Stimulated activated memory B cell treated with anti-CD40 and anti-IgM and Interleukin-4, amounts not matched to agents 10 μg/mL and 1 μg/mL and 100 μg/mL, for 72 hours (primary cell): ENCODE measurements at regions not wholly inside any gene's neighbourhood (a gene's known extent, or its start where the extent isn't known, plus 50 kb on each side); places are given as distances from the start of the nearest gene placed in this dataset.

Experiments
- ATAC-seq: fragments of 150-1000 bp; cut with Tn5 transposase; 2 replicates; pipeline ENCODE4 v1.10.0; 2021
- H3K27ac Mint-ChIP-seq: one replicate; pipeline ENCODE4 v1.8.0; 2022; ENCODE audit warnings: mild to moderate bottlenecking, mixed read lengths
- H3K27me3 Mint-ChIP-seq: one replicate; pipeline ENCODE4 v1.8.0; 2022; ENCODE audit warnings: mixed read lengths
- H3K36me3 Mint-ChIP-seq: one replicate; pipeline ENCODE4 v1.8.0; 2022; ENCODE audit warnings: mixed read lengths
- H3K4me1 Mint-ChIP-seq: one replicate; pipeline ENCODE4 v1.8.0; 2022; ENCODE audit warnings: mixed read lengths
- H3K4me3 Mint-ChIP-seq: one replicate; pipeline ENCODE4 v1.8.0; 2022; ENCODE audit warnings: mild to moderate bottlenecking, moderate library complexity, mixed read lengths
- H3K9me3 Mint-ChIP-seq: one replicate; pipeline ENCODE4 v1.8.0; 2022; ENCODE audit warnings: mixed read lengths

DNA sequence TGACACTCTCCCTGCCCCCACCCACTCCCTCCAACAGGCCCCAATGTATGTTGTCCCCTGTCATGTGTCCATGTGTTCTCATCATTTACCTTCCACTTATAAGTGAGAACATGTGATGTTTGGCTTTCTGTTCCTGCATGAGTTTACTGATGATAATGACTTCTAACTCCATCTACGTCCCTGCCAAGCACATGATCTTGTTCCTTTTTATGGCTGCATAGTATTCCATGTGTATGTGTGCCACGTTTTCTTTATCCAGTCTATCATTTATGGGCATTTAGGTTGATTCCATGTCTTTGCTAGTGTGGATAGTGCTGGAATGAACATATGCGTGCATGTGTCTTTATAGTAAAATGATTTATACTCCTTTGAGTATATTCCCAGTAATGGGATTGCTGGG is 100.0 kb upstream of the LHX5 start:
- Mint-ChIP-seq H3K4me1 (no peaks in the 10 kb centered on the region), H3K27me3 (peaks cover 30% of the 10 kb centered on the region), H3K4me3 (no peak overlapping the region), H3K9me3 (peaks cover 8% of the 10 kb centered on the region), H3K36me3 (no peaks in the 10 kb centered on the region), H3K27ac (no peak overlapping the region)
- no peak for ATAC-seq

- H3K27ac Mint-ChIP-seq = no peak overlapping the region
- H3K36me3 Mint-ChIP-seq = no peaks in the 10 kb centered on the region
- H3K4me1 Mint-ChIP-seq = no peaks in the 10 kb centered on the region
- H3K4me3 Mint-ChIP-seq = no peak overlapping the region
- H3K9me3 Mint-ChIP-seq = peaks cover 8% of the 10 kb centered on the region
- ATAC-seq = no peak
- H3K27me3 Mint-ChIP-seq = peaks cover 30% of the 10 kb centered on the region
These were observed 98.1 kb upstream of the LHX5 start for GRCh38 chr12:113569806-113570205.

DNA sequence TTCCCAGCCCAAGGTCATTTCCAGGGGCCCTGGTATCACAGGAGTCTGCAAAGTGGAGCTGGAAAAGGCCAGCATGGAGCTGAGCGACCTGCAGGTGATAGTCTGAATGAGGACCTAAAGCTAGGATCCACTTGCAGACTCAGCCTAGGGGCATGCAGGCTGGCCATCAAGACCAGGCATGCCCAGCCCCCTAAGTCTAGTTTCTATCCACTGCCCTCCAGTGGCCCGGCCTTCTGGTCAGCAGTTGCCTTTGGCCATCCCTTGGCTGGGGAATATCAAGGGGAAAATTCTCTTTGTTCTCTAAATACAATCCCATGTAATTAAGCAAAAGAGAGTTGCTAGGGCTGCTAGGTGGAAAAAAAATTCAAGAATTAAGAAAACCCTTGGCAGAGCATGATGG is 96.3 kb upstream of the LHX5 start:
- ATAC-seq = no peak
- Mint-ChIP-seq H3K27me3 (peaks cover 35% of the 10 kb centered on the region), H3K27ac (no peak overlapping the region), H3K36me3 (no peaks in the 10 kb centered on the region), H3K4me3 (no peak overlapping the region), H3K4me1 (no peaks in the 10 kb centered on the region), H3K9me3 (peaks cover 7% of the 10 kb centered on the region)

- Mint-ChIP-seq H3K4me3 (no peak overlapping the region), H3K4me1 (no peaks in the 10 kb centered on the region), H3K27ac (no peak overlapping the region), H3K27me3 (peaks cover 35% of the 10 kb centered on the region), H3K9me3 (no peaks in the 10 kb centered on the region), H3K36me3 (no peaks in the 10 kb centered on the region)
- ATAC-seq = no peak
These were observed 93.7 kb upstream of the LHX5 start for GRCh38 chr12:113565368-113565767.

GRCh38 chr12:113561068-113561780 is 89.6 kb upstream of the LHX5 start:
- Mint-ChIP-seq H3K9me3 (no peaks in the 10 kb centered on the region), H3K4me3 (no peak overlapping the region), H3K27ac (no peak overlapping the region), H3K27me3 (peaks cover 34% of the 10 kb centered on the region), H3K4me1 (no peaks in the 10 kb centered on the region), H3K36me3 (no peaks in the 10 kb centered on the region)
- no peak for ATAC-seq

DNA sequence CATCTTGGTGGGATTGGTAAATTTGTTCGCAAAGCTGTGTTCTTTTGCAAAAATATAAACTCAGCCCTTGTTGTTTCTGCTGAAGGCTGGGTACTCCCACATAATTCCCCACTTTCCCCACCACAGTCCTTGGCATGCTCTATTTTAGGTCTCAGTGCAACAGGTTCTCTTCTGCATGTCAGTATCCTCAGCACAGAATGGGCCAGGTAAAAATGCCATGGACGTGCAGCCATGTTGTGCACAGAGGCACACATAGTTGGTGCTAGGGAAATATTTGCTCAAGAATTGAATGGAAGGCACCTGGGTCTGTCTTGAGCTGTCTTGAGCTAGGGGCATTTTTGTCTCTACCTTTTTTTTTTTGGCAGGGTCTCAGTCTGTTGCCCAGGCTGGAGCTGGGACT is 87.8 kb upstream of the LHX5 start:
- Mint-ChIP-seq H3K9me3 (no peaks in the 10 kb centered on the region), H3K4me1 (no peaks in the 10 kb centered on the region), H3K4me3 (no peak overlapping the region), H3K27me3 (peaks cover 22% of the 10 kb centered on the region), H3K27ac (no peak overlapping the region), H3K36me3 (no peaks in the 10 kb centered on the region)
- ATAC-seq = no peak

- Mint-ChIP-seq H3K4me1 (no peaks in the 10 kb centered on the region), H3K27me3 (peaks cover 28% of the 10 kb centered on the region), H3K9me3 (peaks cover 5% of the 10 kb centered on the region), H3K4me3 (no peak overlapping the region), H3K36me3 (no peaks in the 10 kb centered on the region), H3K27ac (no peak overlapping the region)
- ATAC-seq = no peak
These were observed 83.6 kb upstream of the LHX5 start for GRCh38 chr12:113555226-113555625.

DNA sequence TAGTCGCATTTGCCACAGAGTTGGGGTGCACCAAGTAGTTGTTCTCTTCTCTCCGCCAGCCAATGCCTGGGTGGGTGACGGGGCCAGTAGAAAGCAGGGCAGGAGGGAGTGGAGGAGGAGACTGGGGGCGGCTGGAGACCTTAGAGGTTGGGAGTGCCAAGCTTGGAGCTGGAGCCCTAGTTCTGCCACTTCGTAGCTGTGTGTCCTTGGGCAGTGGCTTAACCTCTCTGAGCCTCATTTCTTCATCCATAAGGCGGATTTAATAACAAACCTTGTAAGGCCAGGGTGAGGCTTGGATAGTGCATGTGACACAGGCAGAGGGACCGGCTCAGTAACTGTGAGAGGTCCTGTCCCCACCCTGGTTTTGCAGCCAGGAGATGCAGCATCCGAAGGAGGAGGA is 81.1 kb upstream of the LHX5 start:
- Mint-ChIP-seq H3K4me3 (no peak overlapping the region), H3K27me3 (peaks cover 25% of the 10 kb centered on the region), H3K36me3 (no peaks in the 10 kb centered on the region), H3K4me1 (no peaks in the 10 kb centered on the region), H3K27ac (no peak overlapping the region), H3K9me3 (peaks cover 13% of the 10 kb centered on the region)
- ATAC-seq = no peak

GRCh38 chr12:113551563-113551962 is 79.9 kb upstream of the LHX5 start:
- H3K27me3 Mint-ChIP-seq = peaks cover 27% of the 10 kb centered on the region

GRCh38 chr12:113548467-113548866 is 76.8 kb upstream of the LHX5 start:
- ATAC-seq = no peak
- peaks cover 13% of the 10 kb centered on the region for H3K9me3 Mint-ChIP-seq
- H3K27me3 Mint-ChIP-seq = peaks cover 23% of the 10 kb centered on the region
- no peaks in the 10 kb centered on the region for H3K4me1 Mint-ChIP-seq
- H3K36me3 Mint-ChIP-seq = no peaks in the 10 kb centered on the region
- no peak overlapping the region for H3K4me3 Mint-ChIP-seq
- no peak overlapping the region for H3K27ac Mint-ChIP-seq

More at GRCh38 chr12:113551563-113551962, 79.9 kb upstream of the LHX5 start:
- Mint-ChIP-seq H3K27ac (no peak overlapping the region), H3K9me3 (peaks cover 13% of the 10 kb centered on the region), H3K4me3 (no peak overlapping the region), H3K36me3 (no peaks in the 10 kb centered on the region), H3K4me1 (no peaks in the 10 kb centered on the region)
- ATAC-seq = no peak

GRCh38 chr12:113546916-113547863 is 75.5 kb upstream of the LHX5 start:
- Mint-ChIP-seq H3K4me1 (no peaks in the 10 kb centered on the region), H3K27me3 (peaks cover 21% of the 10 kb centered on the region), H3K27ac (no peak overlapping the region), H3K36me3 (no peaks in the 10 kb centered on the region), H3K4me3 (no peak overlapping the region), H3K9me3 (peaks cover 13% of the 10 kb centered on the region)
- no peak for ATAC-seq

- no peak overlapping the region for H3K4me3 Mint-ChIP-seq
These were observed 66.0 kb upstream of the LHX5 start for GRCh38 chr12:113537751-113538087.

DNA sequence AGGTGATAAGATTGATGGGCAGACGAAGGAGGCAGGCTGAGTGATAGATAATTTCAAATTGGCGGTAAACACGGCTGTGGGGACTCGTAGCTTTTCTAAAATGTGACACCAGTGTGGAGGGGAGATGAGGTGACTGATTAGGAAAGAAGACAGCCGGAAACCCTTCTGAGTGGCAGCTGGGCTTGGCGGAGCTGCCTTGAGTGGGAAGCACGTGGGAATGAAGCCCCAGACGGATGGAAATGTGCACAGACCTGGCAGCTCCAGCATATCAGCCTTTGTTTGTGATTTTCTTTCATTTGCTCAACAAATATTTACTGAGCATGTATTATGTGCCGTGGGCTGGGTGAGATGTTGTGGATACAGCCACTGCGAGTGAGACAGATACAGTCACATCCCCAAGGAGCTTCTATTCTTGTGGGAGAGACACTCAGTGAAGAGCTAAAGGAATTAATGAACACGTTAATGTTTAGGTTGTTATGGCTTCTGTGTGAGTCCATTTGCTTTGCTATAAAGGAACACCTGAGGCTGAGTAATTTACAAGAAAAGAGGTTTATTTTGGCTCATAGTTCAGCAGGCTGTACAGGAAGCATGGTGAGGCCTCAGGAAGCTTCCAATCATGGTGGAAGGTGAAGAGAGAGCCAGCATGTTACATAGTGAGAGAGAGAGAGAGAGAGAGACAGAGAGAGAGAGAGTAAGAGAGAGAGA is 65.5 kb upstream of the LHX5 start:
- Mint-ChIP-seq H3K27me3 (peaks cover 18% of the 10 kb centered on the region), H3K27ac (no peak overlapping the region), H3K36me3 (no peaks in the 10 kb centered on the region), H3K4me3 (no peak overlapping the region), H3K4me1 (no peaks in the 10 kb centered on the region), H3K9me3 (peaks cover 12% of the 10 kb centered on the region)
- no peak for ATAC-seq

More at GRCh38 chr12:113537751-113538087, 66.0 kb upstream of the LHX5 start:
- Mint-ChIP-seq H3K36me3 (no peaks in the 10 kb centered on the region), H3K27me3 (peaks cover 16% of the 10 kb centered on the region), H3K4me1 (no peaks in the 10 kb centered on the region), H3K27ac (no peak overlapping the region), H3K9me3 (peaks cover 12% of the 10 kb centered on the region)
- no peak for ATAC-seq

DNA sequence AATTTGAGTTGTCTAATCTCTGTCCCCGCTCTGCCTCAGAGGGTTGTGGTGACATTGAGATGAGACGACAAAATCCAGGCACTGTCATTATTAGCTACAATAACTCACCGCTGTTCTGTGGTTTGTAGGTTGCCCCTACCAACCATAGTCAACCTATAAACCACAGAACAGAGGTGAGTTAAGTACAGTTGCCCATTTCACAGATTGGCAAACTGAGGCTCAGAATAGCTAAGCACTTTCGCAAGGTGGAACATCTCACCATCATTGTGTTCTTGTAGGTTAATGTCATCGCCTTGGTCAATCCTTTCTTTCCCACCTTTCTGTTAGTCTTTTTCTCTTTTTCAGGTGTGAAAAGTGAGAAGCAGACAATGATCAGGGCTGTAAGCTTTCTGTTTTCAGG is 63.4 kb upstream of the LHX5 start:
- Mint-ChIP-seq H3K27me3 (peaks cover 18% of the 10 kb centered on the region), H3K36me3 (no peaks in the 10 kb centered on the region), H3K4me1 (no peaks in the 10 kb centered on the region), H3K4me3 (no peak overlapping the region), H3K27ac (no peak overlapping the region), H3K9me3 (peaks cover 14% of the 10 kb centered on the region)
- no peak for ATAC-seq

GRCh38 chr12:113534555-113534954 is 62.9 kb upstream of the LHX5 start:
- H3K36me3 Mint-ChIP-seq = no peaks in the 10 kb centered on the region
- no peaks in the 10 kb centered on the region for H3K4me1 Mint-ChIP-seq
- no peak overlapping the region for H3K27ac Mint-ChIP-seq
- no peak overlapping the region for H3K4me3 Mint-ChIP-seq
- peaks cover 18% of the 10 kb centered on the region for H3K27me3 Mint-ChIP-seq
- peaks cover 14% of the 10 kb centered on the region for H3K9me3 Mint-ChIP-seq
- ATAC-seq = no peak
